NCI-H446 (cell line): ENCODE measurements at regions not wholly inside any gene's neighbourhood (a gene's known extent, or its start where the extent isn't known, plus 50 kb on each side); places are given as distances from the start of the nearest gene placed in this dataset.

ENCODE experiments used
- DNase-seq, 2 experiments: peaks; one replicate each; lab custom pipeline; 2025; lab: John Stamatoyannopoulos, UW

- DNase-seq, result no peak
Measured at GRCh38 chrX:799808-800207, 169.2 kb downstream of the SHOX start.

- no peak for DNase-seq
Measured at GRCh38 chrX:794311-794710, 163.7 kb downstream of the SHOX start.

- no peak for DNase-seq
Measured at GRCh38 chrX:793216-793770, 162.7 kb downstream of the SHOX start.

GRCh38 chrX:791479-792034 lies 161.0 kb downstream of the SHOX start:
- no peak for DNase-seq

GRCh38 chrX:790783-791360 lies 160.3 kb downstream of the SHOX start:
- DNase-seq, result no peak

- no peak for DNase-seq
Measured at GRCh38 chrX:790041-790506, 159.5 kb downstream of the SHOX start.

GRCh38 chrX:789096-789495 lies 158.5 kb downstream of the SHOX start:
- no peak for DNase-seq

GRCh38 chrX:786441-786881 lies 155.9 kb downstream of the SHOX start:
- DNase-seq, result no peak

GRCh38 chrX:784829-785228 lies 154.2 kb downstream of the SHOX start:
- DNase-seq, result no peak

GRCh38 chrX:781224-782204 lies 150.9 kb downstream of the SHOX start:
- no peak for DNase-seq

- no peak for DNase-seq
Measured at GRCh38 chrX:776529-777230, 146.1 kb downstream of the SHOX start.

GRCh38 chrX:776061-776460 lies 145.5 kb downstream of the SHOX start:
- DNase-seq, result no peak

- no peak for DNase-seq
Measured at GRCh38 chrX:774536-774935, 143.9 kb downstream of the SHOX start.

- no peak for DNase-seq
Measured at GRCh38 chrX:773292-774025, 142.9 kb downstream of the SHOX start.

GRCh38 chrX:771536-771935 lies 140.9 kb downstream of the SHOX start:
- no peak for DNase-seq

- no peak for DNase-seq
Measured at GRCh38 chrX:769796-770195, 139.2 kb downstream of the SHOX start.

- DNase-seq, result no peak
Measured at GRCh38 chrX:768596-768995, 138.0 kb downstream of the SHOX start.

- no peak for DNase-seq
Measured at GRCh38 chrX:758917-759316, 128.3 kb downstream of the SHOX start.

- DNase-seq, result no peak
Measured at GRCh38 chrX:750812-751211, 120.2 kb downstream of the SHOX start.

- DNase-seq, result no peak
Measured at GRCh38 chrX:750263-750662, 119.7 kb downstream of the SHOX start.

- DNase-seq, result no peak
Measured at GRCh38 chrX:747176-747575, 116.6 kb downstream of the SHOX start.
